Stimulated activated naive CD8-positive, alpha-beta T cell treated with anti-CD3 and anti-CD28 coated beads, Interleukin-15, Interleukin-2, amounts not matched to agents 100 U/mL and 50 U/mL, for 24 hours (primary cell): ENCODE measurements at regions not wholly inside any gene's neighbourhood (a gene's known extent, or its start where the extent isn't known, plus 50 kb on each side); places are given as distances from the start of the nearest gene placed in this dataset.
"Not testable (repeated sequence)": the region's sequence is repeated elsewhere in the genome, so short reads cannot be mapped to it uniquely, and the experiment has no call there.

Experiments
- ATAC-seq: fragments of 150-1000 bp; cut with Tn5 transposase; one replicate; pipeline ENCODE4 v1.10.0; 2021
- DNase-seq: peaks from one replicate; pipeline ENCODE4 v3.0.0; 2021

DNA sequence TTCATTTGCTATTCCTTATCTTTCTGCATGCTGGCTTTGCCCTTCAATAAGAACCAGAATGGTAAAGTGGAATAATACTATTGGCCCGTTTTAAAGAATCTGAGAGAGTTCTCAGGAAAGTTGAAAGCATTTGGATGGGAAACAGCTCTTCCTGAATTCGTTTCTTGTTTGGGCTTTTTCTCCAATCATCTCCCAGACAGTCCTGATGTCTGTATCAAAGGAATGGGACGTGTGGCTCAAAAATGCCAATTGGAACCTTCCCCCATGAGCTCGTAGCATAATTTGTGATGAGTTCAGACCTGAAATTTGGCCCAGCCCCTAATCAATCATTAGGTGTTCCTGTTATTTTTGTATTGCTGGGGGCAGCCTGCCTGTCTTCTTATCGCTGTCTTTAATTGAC lies 75.8 kb upstream of the BACH2 start:
- no peak for DNase-seq
- no peak for ATAC-seq

DNA sequence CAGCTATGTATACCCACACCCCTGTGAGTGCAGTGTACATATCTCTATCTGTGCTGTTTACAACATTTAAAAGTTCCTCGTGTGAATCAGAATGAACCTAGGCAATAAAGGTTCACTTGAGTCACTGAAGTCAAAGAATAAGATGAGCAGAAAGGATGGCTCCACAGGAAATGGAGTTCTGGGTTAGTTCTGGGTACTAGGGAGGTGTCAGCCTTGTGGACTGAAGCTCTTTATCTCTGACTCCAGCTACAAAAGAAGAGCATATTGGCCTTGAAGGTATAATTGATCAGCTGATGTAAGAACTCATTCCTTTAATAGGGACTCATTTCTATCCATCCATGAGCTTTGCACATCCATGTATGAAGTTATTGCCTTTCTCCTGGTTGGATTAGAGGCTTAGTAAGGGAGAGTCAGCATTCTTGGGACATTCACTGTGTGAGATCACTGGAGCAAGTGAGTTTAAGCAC lies 73.9 kb upstream of the BACH2 start:
- ATAC-seq (peak; percentile 82), DNase-seq (no peak)

DNA sequence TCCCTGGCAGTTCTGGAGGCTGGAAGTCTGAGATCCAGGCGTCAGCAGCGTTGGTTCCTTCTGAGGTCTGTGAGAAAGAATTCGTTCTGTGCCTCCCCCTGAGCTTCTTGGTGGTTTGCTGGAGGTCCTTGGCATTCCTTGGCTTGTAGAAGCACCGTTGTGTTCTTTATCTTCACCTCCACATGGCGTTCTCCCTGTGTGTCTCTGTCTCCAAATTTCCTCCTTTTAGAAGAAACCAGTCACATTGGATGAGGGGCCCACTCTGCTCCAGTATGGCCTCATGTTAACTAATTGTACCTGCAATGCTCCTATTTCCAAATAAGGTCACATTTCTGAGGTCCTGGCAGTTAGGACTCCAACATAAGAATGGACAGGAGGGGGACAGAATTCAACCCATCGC lies 73.0 kb upstream of the BACH2 start:
- DNase-seq (no peak), ATAC-seq (no peak)

DNA sequence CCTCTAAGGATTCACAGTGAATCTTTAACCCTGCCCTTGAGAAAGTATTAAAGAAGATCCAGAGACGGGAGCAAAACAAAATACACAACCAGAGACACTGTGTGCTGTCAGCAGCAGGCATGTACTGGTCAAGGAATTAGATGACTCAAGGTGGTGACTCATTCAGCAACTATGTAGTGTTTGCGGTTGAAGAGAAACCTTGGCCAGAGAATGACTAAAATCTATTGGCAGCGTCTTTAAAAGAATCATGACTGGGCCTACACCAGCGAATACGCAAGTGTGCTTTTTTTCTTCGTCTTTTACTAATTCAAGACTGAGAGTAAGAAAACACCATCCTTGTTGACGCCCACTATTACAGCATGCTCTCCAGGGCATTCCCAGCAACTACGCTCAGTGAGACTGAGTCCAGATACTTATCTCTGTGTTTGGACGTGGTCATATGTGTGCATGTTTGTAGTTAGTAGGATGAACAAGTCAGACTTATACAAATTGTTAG lies 72.4 kb upstream of the BACH2 start:
- DNase-seq (no peak), ATAC-seq (peak; percentile 83)

DNA sequence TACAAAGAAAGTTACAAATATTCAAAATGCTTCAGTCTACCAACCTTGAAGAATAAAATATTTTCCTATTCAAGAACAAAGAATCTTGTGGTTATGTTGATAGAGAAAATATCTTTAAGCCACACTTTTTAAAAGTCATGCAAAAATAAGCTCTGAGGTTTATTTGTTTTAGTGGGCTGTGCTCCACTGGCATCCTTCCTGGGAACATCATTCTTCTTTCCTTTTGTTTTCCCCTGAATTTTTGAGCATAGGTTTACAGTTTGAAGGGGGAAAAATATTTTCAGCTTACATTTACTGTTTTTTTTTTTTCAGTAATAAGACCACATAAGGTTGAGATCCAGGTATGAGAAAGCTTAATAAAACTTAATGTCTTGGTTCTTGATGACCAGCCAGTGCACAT lies 72.0 kb upstream of the BACH2 start:
- no peak for DNase-seq
- no peak for ATAC-seq

DNA sequence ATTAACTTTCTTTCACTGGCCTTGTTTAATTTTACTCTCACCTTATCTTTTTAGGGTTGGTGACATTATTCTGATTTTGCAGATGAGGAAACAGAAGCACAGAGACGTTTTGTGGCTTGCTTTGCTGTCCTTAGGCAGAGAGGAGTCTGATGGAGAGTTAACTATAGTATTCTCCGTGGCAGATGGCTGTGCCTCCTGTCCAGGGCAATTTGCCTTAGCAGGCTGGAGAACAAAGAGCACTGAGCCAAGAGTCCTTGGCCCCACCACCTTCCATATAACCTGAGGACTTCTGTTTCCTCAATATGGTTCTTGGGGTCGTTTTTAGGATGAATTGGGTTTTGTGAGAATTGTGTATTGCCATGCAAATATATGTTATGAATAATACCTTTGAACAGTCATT lies 71.4 kb upstream of the BACH2 start:
- DNase-seq (no peak), ATAC-seq (no peak)

DNA sequence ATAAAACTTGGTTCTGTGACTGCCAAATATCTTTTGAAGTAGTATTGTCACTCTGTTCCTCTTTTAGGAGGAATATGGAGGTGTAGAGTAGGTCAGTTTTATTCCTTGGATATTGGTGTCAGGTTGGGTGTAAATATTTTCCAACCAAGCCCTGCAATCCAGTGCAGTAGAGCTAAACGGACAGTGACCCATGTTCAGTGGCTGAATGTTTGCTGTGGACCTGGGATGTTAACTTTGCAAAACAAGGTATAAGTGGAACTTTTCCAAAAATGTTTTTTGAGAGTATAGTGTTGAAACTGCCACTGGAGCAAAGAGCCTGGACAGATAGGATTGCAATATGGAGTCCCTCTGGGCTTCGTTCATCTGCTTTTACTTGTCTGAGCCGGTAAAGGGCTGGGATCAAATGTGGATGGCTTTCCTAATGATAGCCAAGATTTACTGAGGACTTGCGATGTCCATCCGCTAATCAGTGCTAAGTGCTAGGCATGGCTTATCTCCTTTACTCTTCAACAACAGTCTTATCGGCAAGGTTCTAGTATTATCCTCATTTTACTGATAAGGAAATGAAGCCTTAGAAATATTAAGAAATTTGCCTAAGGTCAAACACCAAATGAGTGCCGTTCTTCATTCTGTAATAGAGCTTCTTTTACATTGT lies 69.0 kb upstream of the BACH2 start:
- DNase-seq, result no peak
- ATAC-seq, result no peak

DNA sequence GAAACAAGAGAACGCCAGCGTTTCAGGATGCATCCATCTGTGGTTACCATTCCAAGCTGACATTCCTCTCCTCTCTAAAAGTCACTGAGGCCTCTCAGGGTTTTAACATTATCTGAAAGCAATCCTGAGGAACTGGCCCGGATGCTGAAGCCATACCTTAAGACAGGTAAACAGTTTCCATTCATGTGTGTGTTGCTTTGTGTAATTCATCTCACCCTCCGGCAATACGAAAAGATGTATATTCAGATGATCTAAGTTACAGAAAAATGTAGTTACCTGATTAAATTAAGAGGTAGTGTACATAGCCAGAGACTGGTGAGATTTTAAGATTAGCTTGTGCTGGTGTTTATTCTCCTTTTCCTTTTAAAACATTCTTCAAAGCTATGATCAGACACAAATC lies 68.4 kb upstream of the BACH2 start:
- DNase-seq, result no peak
- no peak for ATAC-seq

DNA sequence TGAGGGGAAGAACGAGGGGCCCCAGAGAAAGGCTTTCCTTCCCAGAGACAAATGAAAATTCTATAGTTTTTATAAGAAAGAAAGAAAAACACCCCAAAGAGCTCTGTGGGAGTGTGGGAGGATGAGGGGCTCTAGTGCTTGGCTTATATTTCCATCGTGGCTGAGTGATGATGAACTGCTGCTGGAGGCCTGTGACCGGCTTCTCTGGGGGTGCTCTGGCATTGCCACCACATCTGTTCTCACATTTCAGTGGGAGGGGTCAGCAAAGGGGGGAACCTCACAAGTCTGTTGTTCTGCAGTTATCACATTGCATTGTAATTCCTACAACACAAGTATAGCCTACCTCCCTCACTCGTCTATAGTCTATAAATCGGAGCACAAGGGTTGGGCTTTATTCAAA lies 67.6 kb upstream of the BACH2 start:
- no peak for ATAC-seq
- DNase-seq, result no peak

DNA sequence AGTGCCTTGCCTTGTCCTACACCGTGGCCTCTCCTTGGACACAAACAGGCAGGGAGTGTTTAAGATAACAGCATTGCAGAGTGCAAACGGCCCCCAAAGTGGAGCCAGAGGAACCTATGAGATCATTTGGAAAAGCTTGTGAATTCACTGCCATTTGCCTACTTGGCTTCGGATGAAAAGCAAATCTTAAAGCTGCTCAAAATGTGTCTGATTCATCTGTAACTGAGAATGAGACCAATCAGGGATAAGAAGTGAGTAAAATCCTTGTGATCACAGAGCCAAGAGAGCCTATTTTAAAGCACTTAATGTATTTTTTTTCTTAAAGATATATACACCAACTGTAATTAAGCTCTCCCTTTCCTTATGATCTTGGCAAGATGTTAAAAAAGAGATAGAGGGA lies 65.7 kb upstream of the BACH2 start:
- DNase-seq (no peak), ATAC-seq (no peak)

DNA sequence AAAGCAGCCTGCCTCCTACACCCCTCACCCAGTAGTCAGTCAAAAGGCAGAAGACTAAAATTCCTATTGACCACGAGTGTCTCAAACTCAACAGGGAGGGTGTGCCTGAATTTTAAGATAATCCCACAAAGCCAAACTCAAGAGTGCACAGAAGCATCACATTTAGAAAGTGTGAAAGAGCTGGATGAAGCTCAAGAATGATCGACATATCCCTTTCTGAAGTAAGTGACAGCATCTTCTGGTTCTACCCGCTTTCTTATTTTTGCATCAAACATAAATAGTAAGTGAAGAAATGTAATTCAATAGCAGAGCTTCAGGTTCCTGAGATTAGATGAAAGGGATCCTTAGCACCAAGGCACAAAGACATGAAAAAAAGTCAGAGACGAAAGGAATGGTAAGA lies 64.5 kb upstream of the BACH2 start:
- DNase-seq, result no peak
- no peak for ATAC-seq

DNA sequence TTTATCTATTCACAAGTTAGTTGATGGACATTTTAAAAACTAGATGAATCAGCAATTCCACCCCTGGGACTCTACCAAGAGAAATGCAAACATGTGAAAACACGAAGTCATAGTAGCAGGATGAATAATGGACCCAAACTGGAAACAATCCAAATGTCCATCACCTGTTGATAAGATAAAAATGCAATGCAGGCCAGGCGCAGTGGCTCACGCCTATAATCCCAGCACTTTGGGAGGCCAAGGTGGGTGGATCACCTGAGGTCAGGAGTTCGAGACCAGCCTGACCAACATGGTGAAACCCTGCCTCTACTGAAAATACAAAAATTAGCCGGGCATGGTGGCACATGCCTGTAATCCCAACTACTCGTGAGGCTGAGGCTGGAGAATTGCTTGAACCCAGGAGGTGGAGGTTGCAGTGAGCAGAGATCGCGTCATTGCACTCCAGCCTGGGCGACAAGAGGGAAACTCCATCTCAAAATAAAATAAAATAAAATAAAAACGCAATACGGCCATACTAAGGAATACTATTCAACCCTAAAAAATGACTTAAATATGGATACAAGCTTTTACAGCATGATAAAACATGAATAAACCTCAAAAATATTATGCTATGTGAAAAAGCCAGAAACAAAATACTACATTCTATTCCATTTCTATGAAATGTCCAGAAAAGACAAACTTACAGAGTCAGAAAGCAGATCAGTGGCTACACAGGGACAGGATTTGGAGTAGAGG lies 61.6 kb upstream of the BACH2 start:
- DNase-seq, result not testable (repeated sequence)

DNA sequence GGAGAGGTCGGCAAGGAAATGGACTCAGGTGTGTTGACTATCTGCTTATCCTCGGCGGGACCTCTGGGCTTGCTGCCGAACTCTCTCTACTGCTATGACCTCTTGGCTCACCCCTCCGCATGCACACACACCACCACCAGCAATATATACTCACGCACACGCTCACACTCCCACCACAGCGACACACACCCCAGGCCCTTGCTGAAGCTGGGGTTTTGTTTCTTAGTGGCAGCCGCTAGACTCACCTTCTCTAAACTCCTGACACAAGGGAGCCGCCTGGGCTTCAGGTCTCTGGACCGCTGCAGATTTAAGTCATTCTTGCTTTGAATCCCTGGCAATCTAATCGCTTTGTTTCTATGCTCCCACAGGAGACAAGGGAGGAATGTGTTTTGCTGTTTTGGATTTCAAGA lies 59.4 kb upstream of the BACH2 start:
- no peak for ATAC-seq

More for the DNA sequence above, 61.6 kb upstream of the BACH2 start:
- not testable (repeated sequence) for ATAC-seq

DNA sequence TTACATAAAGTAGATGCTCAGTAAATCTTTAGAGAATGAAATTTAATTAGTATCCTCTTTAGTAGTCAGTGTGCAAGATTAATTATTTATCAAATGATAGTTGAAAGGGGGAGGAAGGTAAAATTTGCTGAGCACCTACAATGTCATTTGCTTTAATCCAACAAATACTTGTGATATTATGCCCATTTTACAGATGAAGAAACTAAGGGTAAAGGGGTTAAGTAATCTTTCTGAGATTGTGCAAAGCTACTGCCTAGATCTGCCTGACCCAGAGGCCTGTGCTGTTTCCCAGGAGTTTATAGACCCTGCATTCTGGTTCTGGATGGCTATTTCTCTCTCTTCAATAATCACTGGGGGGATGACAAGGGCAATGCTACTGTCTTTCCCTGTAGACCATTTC lies 58.3 kb upstream of the BACH2 start:
- ATAC-seq, result no peak

More for the DNA sequence above, 59.4 kb upstream of the BACH2 start:
- no peak for DNase-seq

DNA sequence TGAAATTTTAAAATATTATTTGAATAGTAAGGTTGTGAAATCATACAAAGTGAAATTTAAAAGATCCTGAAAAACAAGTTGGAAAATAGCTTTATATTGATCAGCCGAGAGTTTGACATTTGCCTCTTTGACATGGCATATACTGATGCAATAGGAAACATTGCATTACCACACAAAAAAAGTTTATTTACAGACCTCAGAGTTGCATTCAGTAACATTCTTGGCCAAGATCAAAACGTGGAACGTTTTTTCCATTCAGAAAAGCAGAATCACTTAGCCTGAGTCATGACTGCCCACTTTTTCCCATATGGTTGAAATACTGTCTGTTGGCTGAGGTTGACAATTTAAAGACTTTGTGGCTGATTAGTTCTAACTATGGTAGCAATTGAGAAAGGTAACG lies 55.1 kb upstream of the BACH2 start:
- ATAC-seq (peak; percentile 34), DNase-seq (no peak)

More for the DNA sequence above, 58.3 kb upstream of the BACH2 start:
- DNase-seq, result no peak

DNA sequence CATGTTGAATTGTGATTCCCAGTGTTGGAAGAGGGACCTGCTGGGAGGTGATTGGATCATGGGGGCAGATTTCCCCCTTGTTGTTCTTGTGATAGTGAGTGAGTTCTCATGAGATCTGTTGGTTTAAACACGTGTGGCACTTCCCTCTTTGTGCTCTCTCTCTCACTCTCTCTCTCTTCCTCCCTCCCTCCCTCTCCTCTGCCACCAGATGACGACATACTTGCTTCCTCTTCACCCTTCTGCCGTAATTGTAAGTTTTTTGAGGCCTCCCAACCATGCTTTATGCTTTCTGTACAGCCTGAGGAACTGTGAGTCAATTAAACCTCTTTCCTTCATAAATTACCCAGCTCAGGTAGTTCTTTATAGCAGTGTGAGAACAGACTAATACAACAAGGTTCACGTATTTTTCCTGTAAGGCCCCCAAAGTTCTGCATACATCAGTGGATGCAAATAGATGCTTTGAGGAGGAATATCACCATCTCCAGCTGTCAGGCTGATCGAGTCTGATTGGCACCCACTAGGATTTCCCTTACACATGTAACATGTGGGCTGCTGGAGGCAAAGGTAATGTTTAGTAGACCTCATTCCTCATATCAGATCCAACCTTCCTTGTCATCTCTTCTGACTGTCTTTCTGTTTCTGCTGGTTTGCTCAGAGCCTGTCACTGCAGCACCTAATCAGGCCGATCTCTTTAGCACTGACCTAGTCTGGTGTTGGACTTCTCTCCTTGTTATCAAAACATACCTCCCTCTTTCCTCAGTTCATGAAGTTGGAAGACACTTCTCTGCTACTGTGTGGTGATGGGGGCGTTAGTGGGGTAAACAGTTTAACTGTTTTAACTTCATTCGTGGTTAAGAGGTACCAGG lies 54.3 kb upstream of the BACH2 start:
- DNase-seq (peak; percentile 45), ATAC-seq (peak; percentile 32)

DNA sequence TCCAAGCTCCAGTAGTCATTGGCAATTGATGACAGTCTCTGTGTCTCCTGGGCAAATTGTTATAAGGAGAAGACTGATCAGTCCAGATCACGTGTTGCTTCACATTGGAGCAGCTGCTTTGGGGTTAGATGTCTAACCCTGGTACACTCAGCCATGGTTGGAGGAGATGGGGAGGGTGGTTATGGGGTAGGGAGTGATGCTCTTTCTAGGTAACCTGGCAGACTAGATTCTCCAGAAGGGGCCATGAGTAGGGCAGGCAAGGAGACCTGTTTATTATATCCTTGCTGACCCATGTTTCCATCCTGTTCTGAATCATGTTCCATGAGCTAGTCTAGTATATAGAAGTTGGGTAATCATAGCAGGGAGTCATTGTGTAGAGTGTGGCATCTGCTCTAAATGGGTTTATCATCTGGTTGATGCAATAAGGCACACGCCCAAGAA lies 50.8 kb upstream of the BACH2 start:
- peak; percentile 77 for ATAC-seq

DNA sequence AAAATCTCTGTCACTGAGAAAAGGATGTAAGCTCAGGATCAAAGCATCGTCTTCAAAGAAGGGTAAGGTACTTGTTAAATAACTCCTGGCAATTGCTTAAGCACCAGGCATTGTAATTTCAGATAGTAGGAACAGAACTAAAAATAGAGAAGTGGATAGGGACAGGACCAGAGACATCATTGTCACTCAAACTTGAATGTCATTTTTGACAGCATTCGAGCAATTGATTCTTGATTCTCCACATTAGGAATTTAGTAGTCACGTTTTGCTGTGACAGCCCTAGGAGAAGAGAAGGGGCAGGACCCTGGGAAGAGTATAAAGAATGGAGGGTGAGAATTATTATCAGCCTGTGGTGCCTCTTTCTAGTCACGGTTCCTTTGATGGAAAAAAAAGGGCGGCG lies 50.1 kb upstream of the BACH2 start:
- no peak for ATAC-seq

More for the DNA sequence above, 50.8 kb upstream of the BACH2 start:
- DNase-seq, result no peak

More for the DNA sequence above, 50.1 kb upstream of the BACH2 start:
- no peak for DNase-seq
